HCT116 (cell line): ENCODE measurements at regions not wholly inside any gene's neighbourhood (a gene's known extent, or its start where the extent isn't known, plus 50 kb on each side); places are given as distances from the start of the nearest gene placed in this dataset.
"Not testable (repeated sequence)": the region's sequence is repeated elsewhere in the genome, so short reads cannot be mapped to it uniquely, and the experiment has no call there.

Experiments used
- ATAC-seq: fragments of 200-7000 bp; cut with Tn5 transposase; 2 replicates; pipeline ENCODE4 v1.9.1; 2020; ENCODE audit warnings: mild to moderate bottlenecking, moderate library complexity
- BruUV-seq: library from RNA; stranded (reverse); fragments of 400-500 nt; replicated peaks from 2 replicates; lab custom pipeline; 2021; lab: Mats Ljungman, UMichigan
- CTCF ChIA-PET: fragments of 300-600 bp; sonication (Branson Sonifier 250); formaldehyde crosslinking; loops from one replicate; lab custom pipeline; 2021; ENCODE audit warnings: antibody characterized with exemption; lab: Charles Lee
- POLR2A ChIA-PET: fragments of 300-600, 350-600 bp; sonication (Branson Sonifier 250); formaldehyde crosslinking; loops from one replicate; lab custom pipeline; 2021; ENCODE audit warnings: antibody characterized with exemption; lab: Charles Lee
- RAD21 ChIA-PET, 2 experiments: fragments of 300-600 bp; sonication (Branson Sonifier 250); formaldehyde crosslinking; loops; one replicate each; lab custom pipeline; 2023; ENCODE audit warnings: low total read pairs in 2 of 2; ENCODE audit not compliant: uncharacterized antibody in 2 of 2, unreplicated experiment in 2 of 2, low non-redundant PET in 1 of 2; lab: Charles Lee
- DNase-seq: peaks from one replicate; pipeline ENCODE4 v3.0.0-alpha.2; 2010; ENCODE audit warnings: low read depth, low spot score
- H2AFZ ChIP-seq: fragments of 200-600 bp; shearing (Covaris generic), sonication (generic); 2 replicates; pipeline ENCODE4 v1.6.1; 2017; ENCODE audit warnings: low read depth, mixed run types, mixed read lengths, antibody characterized with exemption, low read length; ENCODE audit not compliant: poor library complexity, severe bottlenecking
- H3K27ac ChIP-seq: 2 replicates; pipeline ENCODE4 v1.5.1; 2012; ENCODE audit warnings: low read depth, low read length
- H3K27me3 ChIP-seq: fragments of 200-600 bp; sonication (generic); 2 replicates; pipeline ENCODE4 v1.6.1; 2016; ENCODE audit warnings: mixed run types, low read length, mixed read lengths; ENCODE audit not compliant: insufficient read depth
- H3K36me3 ChIP-seq, 2 experiments: fragments of 200-500 bp in 1 of 2; fragments of 200-600 bp in 1 of 2; sonication (Bioruptor generic) in 1 of 2; sonication (generic) in 1 of 2; 2 replicates each; pipeline versions ENCODE4 v1.5.1 to v1.6.1; 2014 to 2016; ENCODE audit warnings: low read length in 2 of 2, inconsistent platforms in 1 of 2, mixed read lengths in 1 of 2, mixed run types in 1 of 2; ENCODE audit not compliant: insufficient read depth in 2 of 2, control insufficient read depth in 1 of 2
- H3K4me1 ChIP-seq, 2 experiments: fragments of 200-600 bp in 1 of 2; sonication (generic) in 1 of 2; 2 replicates each; pipeline versions ENCODE4 v1.5.1 to v1.6.1; 2012 to 2017; ENCODE audit warnings: low read length in 2 of 2, inconsistent platforms in 1 of 2, mild to moderate bottlenecking in 1 of 2, mixed read lengths in 1 of 2, mixed run types in 1 of 2, moderate library complexity in 1 of 2; ENCODE audit not compliant: insufficient read depth in 2 of 2, control insufficient read depth in 1 of 2
- H3K4me2 ChIP-seq: fragments of 200-600 bp; sonication (generic); 2 replicates; pipeline ENCODE4 v1.6.1; 2017; ENCODE audit warnings: mixed run types, low read length, mixed read lengths
- H3K4me3 ChIP-seq, 2 experiments: fragments of 200-600 bp in 1 of 2; sonication (generic) in 1 of 2; replicated peaks in 1 of 2; 2 replicates each; pipeline ENCODE4 v1.5.1; 2011 to 2016; ENCODE audit warnings: low read length in 2 of 2, control low read depth in 1 of 2, low read depth in 1 of 2, mild to moderate bottlenecking in 1 of 2, mixed read lengths in 1 of 2, mixed run types in 1 of 2
- H3K79me2 ChIP-seq: fragments of 200-600 bp; sonication (generic); 2 replicates; pipeline ENCODE4 v1.6.1; 2017; ENCODE audit warnings: mild to moderate bottlenecking, mixed run types, low read length, moderate library complexity, mixed read lengths; ENCODE audit not compliant: insufficient read depth
- H3K9ac ChIP-seq: fragments of 200-600 bp; sonication (generic); 2 replicates; pipeline ENCODE4 v1.6.1; 2016; ENCODE audit warnings: low read length, mixed read lengths
- H3K9me2 ChIP-seq: fragments of 200-600 bp; sonication (generic), shearing (Covaris generic); 2 replicates; pipeline ENCODE4 v1.6.1; 2017; ENCODE audit warnings: mixed run types, mild to moderate bottlenecking, moderate library complexity; ENCODE audit not compliant: insufficient read depth
- H3K9me3 ChIP-seq, 2 experiments: fragments of 200-500 bp in 1 of 2; fragments of 200-600 bp in 1 of 2; sonication (Bioruptor generic) in 1 of 2; sonication (generic) in 1 of 2; 2 replicates each; pipeline ENCODE4 v1.6.1; 2014 to 2017; ENCODE audit warnings: low read length in 2 of 2, mixed read lengths in 2 of 2, inconsistent platforms in 1 of 2, low read depth in 1 of 2, mild to moderate bottlenecking in 1 of 2, mixed run types in 1 of 2, moderate library complexity in 1 of 2; ENCODE audit not compliant: control insufficient read depth in 1 of 2, insufficient read depth in 1 of 2
- H4K20me1 ChIP-seq: fragments of 200-600 bp; sonication (generic), shearing (Covaris generic); 2 replicates; pipeline ENCODE4 v1.6.1; 2017; ENCODE audit warnings: mixed run types, mild to moderate bottlenecking, moderate library complexity; ENCODE audit not compliant: insufficient read depth
- JUND ChIP-seq: IDR thresholded peaks from 2 replicates; pipeline ENCODE4 v1.6.1; 2012
- RAD21 ChIP-seq: IDR thresholded peaks from 2 replicates; pipeline ENCODE4 v1.6.1; 2012; ENCODE audit warnings: low read depth, mild to moderate bottlenecking
- SP1 ChIP-seq: IDR thresholded peaks from 2 replicates; pipeline ENCODE4 v1.6.1; 2012; ENCODE audit warnings: low read depth
- intact Hi-C: fragments of 100-400 bp; cut with micrococcal nuclease; formaldehyde crosslinking; loops from 2 replicates; pipeline ENCODE4 v1.10.0; 2022
- TF ChIP-seq, protein P1 (sequence below): IDR thresholded peaks from 2 replicates; pipeline ENCODE4 v1.6.1; 2012

DNA sequence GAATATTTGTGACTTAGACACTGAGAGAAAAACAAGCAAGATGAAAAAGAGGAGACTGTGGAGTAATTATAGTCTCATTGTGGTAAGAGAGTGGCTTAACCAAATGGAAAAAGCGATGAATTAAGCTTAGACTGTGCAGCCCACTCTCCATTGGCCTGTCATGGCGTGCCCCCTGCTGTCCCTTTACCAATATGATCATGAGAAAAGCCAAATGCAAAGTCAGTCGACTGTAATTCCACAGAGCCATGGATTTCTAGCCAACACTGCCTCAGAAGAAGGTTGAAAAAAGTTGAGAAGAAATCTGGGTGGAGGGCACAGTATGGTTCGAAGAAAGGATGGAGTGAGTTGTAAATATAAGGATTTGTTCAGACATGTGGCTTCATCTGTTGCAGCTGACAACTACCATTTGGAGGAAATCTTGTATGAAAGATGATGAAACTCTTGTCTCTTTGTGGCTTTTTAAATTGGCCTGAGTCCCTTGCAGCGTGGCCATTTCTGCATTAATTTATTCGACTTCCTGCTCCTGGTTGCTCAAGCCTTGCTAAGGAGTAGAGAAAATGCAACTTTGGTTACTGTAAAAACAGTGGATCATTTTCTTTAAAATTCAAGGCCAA is 251.4 kb downstream of the DOK5 start:
- intact Hi-C loops: no loop called here
- ChIA-PET CTCF (interaction anchor here (2.1 kb wide), 1 partner anchor 46 kb away, joined by 4 read pairs; no protein-coding TSS in a partner anchor), RAD21 (no interaction called here), POLR2A (no interaction called here)
- H3K79me2 ChIP-seq: no peaks in the 10 kb centered on the region
- no TSS peak for BruUV-seq
- no peak overlapping the region for H3K9ac ChIP-seq
- DNase-seq (no peak), ATAC-seq (no peak)
- no peaks in the 10 kb centered on the region for H3K27me3 ChIP-seq
- H3K27ac ChIP-seq: no peak overlapping the region
- H3K9me3 ChIP-seq: no peaks in the 10 kb centered on the region
- H4K20me1 ChIP-seq: no peaks in the 10 kb centered on the region
- no peak for TF ChIP-seq SP1
- no peak for TF ChIP-seq JUND
- TF ChIP-seq, protein P1, sequence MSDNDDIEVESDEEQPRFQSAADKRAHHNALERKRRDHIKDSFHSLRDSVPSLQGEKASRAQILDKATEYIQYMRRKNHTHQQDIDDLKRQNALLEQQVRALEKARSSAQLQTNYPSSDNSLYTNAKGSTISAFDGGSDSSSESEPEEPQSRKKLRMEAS: no peak
- TF ChIP-seq RAD21: 0 out of 2 replicates have a peak, but pooled peaks have one; percentile 13
- H3K36me3 ChIP-seq: no peaks in the 10 kb centered on the region
- no peak overlapping the region for H3K4me2 ChIP-seq
- no peaks in the 10 kb centered on the region for H3K9me2 ChIP-seq
- H3K4me1 ChIP-seq: no peaks in the 10 kb centered on the region
- no peak overlapping the region for H3K4me3 ChIP-seq
- H2AFZ ChIP-seq: no peak overlapping the region

DNA sequence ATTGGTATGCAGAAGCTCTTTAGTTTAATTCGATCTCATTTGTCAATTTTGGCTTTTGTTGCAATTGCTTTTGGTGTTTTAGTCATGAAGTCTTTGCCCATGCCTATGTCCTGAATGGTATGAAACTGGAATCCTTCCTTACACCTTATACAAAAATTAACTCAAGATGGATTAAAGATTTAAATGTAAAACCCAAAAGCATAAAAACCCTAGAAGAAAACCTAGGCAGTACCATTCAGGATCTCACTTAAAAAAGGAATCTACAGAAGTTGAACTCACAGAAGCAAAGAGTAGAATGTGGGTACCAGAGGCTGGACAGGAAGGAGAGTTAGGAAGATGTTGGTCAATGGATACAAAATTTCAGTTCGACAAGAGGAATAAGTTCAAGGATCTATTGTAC is 249.9 kb downstream of the DOK5 start:
- H2AFZ ChIP-seq, H3K9ac ChIP-seq, intact Hi-C loops, CTCF ChIA-PET, BruUV-seq, H3K36me3 ChIP-seq, H3K4me3 ChIP-seq, H3K79me2 ChIP-seq, ATAC-seq, H3K27ac ChIP-seq, H3K4me2 ChIP-seq, RAD21 ChIA-PET, H3K9me2 ChIP-seq, POLR2A ChIA-PET, H3K27me3 ChIP-seq, H3K4me1 ChIP-seq, DNase-seq, H4K20me1 ChIP-seq, H3K9me3 ChIP-seq: not testable (repeated sequence)
